Neuron (in vitro differentiated cells): ENCODE measurements at regions not wholly inside any gene's neighbourhood (a gene's known extent, or its start where the extent isn't known, plus 50 kb on each side); places are given as distances from the start of the nearest gene placed in this dataset.

Experiments
- H2AFZ ChIP-seq: one replicate; pipeline ENCODE4 v1.6.1; 2013; ENCODE audit warnings: low read depth, mild to moderate bottlenecking, inconsistent platforms, low read length, moderate library complexity
- H3K27me3 ChIP-seq: one replicate; pipeline ENCODE4 v1.6.1; 2013; ENCODE audit warnings: low read length; ENCODE audit not compliant: insufficient read depth
- H3K36me3 ChIP-seq: one replicate; pipeline ENCODE4 v1.6.1; 2013; ENCODE audit warnings: low read length; ENCODE audit not compliant: insufficient read depth
- H3K4me1 ChIP-seq: one replicate; pipeline ENCODE4 v1.6.1; 2013; ENCODE audit warnings: low read length; ENCODE audit not compliant: insufficient read depth
- H3K4me3 ChIP-seq: 2 replicates; pipeline ENCODE4 v1.5.1; 2013; ENCODE audit warnings: mild to moderate bottlenecking, low read length, moderate library complexity
- H3K9me3 ChIP-seq: one replicate; pipeline ENCODE4 v1.6.1; 2013; ENCODE audit warnings: low read length

GRCh38 chr15:70447928-70448698 lies 315.2 kb downstream of the UACA start:
- peaks cover 23% of the 10 kb centered on the region for H3K27me3 ChIP-seq
- no peak overlapping the region for H3K4me3 ChIP-seq
- H3K36me3 ChIP-seq, result no peaks in the 10 kb centered on the region
- H2AFZ ChIP-seq, result no peak overlapping the region
- H3K4me1 ChIP-seq, result no peaks in the 10 kb centered on the region
- H3K9me3 ChIP-seq, result no peaks in the 10 kb centered on the region

DNA sequence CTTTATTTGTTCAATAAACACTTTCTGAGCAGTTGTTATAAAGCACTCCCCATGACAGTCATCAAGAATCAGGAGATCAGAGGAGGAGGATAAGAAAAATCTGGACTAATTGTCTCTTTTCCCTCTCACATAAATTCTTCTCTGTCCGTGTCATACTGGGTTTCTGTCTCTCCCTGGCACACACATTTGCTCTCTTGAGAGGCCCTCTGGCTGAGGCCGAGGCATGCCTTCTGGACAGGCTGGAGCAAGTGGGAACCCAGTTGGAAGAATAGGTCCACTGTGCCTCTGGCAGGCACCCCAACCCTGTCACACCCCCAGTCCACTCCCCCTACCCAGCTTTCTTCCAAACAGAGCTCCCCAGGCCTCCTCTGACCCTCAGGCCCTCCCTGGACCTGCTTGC lies 315.8 kb downstream of the UACA start:
- H3K36me3 ChIP-seq, result no peaks in the 10 kb centered on the region
- H3K4me1 ChIP-seq, result no peaks in the 10 kb centered on the region
- no peak overlapping the region for H3K4me3 ChIP-seq
- no peak overlapping the region for H2AFZ ChIP-seq
- H3K9me3 ChIP-seq, result no peaks in the 10 kb centered on the region
- H3K27me3 ChIP-seq, result peaks cover 26% of the 10 kb centered on the region

DNA sequence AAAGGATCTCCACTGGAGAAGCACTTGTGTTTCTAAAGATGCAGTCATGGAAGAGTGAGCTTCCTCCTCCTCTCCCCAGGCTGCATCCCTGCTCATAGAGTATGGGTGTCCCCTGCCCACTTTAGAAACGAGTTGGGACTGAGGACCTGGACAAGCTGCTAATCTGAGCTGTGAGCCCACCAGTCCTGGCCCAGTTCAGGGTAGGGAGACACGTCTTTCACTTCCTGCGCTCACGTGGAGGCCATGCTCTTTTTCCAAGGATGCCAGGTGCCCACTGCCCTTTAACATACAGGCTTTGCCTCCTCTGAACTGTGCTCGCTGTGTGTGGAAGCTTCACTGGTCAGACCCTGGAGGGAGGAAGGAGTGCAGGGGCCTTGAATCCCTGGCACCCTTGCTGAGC lies 316.3 kb downstream of the UACA start:
- Histone ChIP-seq H3K27me3 (peaks cover 27% of the 10 kb centered on the region), H3K4me3 (no peak overlapping the region), H2AFZ (no peak overlapping the region), H3K4me1 (no peaks in the 10 kb centered on the region), H3K9me3 (no peaks in the 10 kb centered on the region), H3K36me3 (no peaks in the 10 kb centered on the region)

DNA sequence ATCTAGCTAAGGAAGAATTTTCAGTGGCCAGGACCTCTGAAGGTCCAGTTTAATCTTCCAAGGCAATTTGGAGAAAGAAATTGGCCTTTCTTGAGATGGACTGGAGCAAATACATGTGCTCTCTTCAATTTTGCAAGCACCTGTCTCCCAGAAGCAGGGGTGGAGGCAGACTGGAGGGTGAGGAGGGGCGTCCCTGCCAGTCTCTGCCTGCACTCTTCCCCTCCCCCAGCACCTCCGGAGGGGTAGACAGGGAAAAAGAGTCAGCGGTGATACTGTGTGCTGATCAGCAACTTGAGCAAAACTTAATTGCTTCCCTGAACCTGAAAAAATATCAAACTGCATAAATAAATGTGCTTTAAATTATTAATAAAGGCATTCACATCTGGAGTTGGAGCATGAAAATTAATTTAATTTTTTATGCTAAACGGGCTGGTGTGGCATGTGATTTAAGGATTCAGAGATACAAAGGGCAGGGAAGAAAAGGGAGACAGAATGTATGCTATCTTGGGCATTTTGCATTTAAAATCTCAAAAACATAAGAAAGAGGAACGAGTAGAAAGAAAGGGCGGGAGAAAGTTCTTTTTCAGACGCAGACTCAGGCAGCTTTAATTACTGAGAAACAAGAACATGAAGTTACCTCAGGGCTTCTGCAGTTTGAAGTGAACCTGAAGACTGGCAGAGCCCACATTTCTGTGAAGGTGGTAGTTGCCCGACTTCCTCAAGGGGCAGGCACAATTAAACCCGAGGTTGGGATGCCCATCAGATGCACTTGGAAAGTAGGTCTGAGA lies 319.7 kb downstream of the UACA start:
- no peaks in the 10 kb centered on the region for H3K9me3 ChIP-seq
- H2AFZ ChIP-seq, result no peak overlapping the region
- peaks cover 23% of the 10 kb centered on the region for H3K27me3 ChIP-seq
- H3K4me3 ChIP-seq, result no peak overlapping the region
- no peaks in the 10 kb centered on the region for H3K4me1 ChIP-seq
- no peaks in the 10 kb centered on the region for H3K36me3 ChIP-seq

DNA sequence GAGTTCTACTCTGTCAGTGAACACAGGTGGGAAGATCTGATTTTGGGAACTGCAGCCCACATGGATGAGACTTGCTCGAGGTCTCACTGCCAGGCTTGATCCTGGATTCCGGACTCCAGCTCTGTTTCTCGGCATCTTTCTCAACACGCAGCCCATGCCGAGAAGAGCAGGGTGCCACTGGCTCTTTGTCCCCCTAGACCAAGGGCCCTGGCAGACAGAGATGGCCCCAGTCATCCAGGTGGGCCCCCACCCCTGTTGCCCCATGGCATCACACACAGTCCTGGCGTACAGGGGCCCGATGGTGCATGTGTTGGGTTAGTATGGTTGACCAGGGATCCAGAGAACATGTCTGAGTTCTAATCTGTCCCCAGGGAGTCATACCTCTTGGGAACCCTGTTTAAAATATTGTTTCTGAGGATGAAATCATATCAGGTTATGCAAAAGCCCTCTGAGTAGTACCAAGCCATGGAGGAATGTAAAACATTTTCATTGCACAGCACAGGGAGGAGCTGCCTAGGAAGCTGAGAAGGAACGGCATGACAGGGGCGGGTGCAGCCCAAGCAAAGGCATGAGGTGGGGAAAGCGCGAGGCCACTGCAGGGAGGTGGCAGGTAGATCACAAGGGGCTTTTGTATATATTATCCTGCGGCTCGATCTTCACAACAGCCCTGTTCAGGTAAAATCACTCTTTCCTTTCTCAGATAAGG lies 320.6 kb downstream of the UACA start:
- H3K36me3 ChIP-seq, result no peaks in the 10 kb centered on the region
- H3K9me3 ChIP-seq, result no peaks in the 10 kb centered on the region
- H3K4me3 ChIP-seq, result no peak overlapping the region
- H2AFZ ChIP-seq, result no peak overlapping the region
- peaks cover 23% of the 10 kb centered on the region for H3K27me3 ChIP-seq
- no peaks in the 10 kb centered on the region for H3K4me1 ChIP-seq

- Histone ChIP-seq H3K36me3 (no peaks in the 10 kb centered on the region), H3K9me3 (no peaks in the 10 kb centered on the region), H2AFZ (no peak overlapping the region), H3K27me3 (peaks cover 23% of the 10 kb centered on the region), H3K4me1 (no peaks in the 10 kb centered on the region), H3K4me3 (no peak overlapping the region)
Measured at GRCh38 chr15:70442211-70442610, 321.1 kb downstream of the UACA start.

- H3K9me3 ChIP-seq, result no peaks in the 10 kb centered on the region
- H3K27me3 ChIP-seq, result peaks cover 19% of the 10 kb centered on the region
- H3K4me1 ChIP-seq, result no peaks in the 10 kb centered on the region
- H2AFZ ChIP-seq, result no peak overlapping the region
- no peaks in the 10 kb centered on the region for H3K36me3 ChIP-seq
- no peak overlapping the region for H3K4me3 ChIP-seq
Measured at GRCh38 chr15:70440416-70441138, 322.8 kb downstream of the UACA start.

GRCh38 chr15:70439880-70440279 lies 323.5 kb downstream of the UACA start:
- no peaks in the 10 kb centered on the region for H3K36me3 ChIP-seq
- no peak overlapping the region for H3K4me3 ChIP-seq
- H3K4me1 ChIP-seq, result no peaks in the 10 kb centered on the region
- H3K27me3 ChIP-seq, result peaks cover 14% of the 10 kb centered on the region
- H3K9me3 ChIP-seq, result no peaks in the 10 kb centered on the region
- H2AFZ ChIP-seq, result no peak overlapping the region

DNA sequence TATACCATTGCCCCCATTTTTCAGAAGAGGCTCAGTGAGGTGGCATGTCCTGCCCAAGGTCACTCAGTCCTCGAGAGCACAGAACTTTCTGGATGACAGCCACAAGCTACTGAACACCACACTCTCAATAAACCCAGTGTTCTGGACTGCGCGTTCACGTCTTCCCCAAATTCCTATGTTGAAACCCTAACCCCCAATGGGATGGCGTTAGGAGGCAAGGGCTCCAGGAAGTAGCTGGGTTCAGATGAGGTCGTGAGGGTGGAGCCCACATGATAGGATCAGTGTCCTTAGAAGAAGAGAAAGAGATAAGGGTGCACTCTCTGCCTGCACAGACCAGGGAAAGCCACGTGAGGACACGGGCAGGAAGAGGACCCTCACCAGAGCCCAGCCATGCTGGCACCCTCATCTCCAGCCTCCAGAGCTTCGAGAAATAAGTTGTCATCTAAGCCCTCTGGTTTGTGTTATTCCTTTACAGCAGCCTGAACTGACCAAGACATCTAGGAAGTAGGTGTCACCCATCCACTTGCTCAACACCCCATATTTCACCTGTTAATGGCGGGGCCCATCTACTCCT lies 324.0 kb downstream of the UACA start:
- H2AFZ ChIP-seq, result no peak overlapping the region
- H3K4me1 ChIP-seq, result no peaks in the 10 kb centered on the region
- peaks cover 14% of the 10 kb centered on the region for H3K27me3 ChIP-seq
- no peak overlapping the region for H3K4me3 ChIP-seq
- H3K9me3 ChIP-seq, result no peaks in the 10 kb centered on the region
- no peaks in the 10 kb centered on the region for H3K36me3 ChIP-seq

- H3K27me3 ChIP-seq, result peaks cover 9% of the 10 kb centered on the region
- no peak overlapping the region for H2AFZ ChIP-seq
- H3K36me3 ChIP-seq, result no peaks in the 10 kb centered on the region
- H3K4me3 ChIP-seq, result no peak overlapping the region
- no peaks in the 10 kb centered on the region for H3K9me3 ChIP-seq
- no peaks in the 10 kb centered on the region for H3K4me1 ChIP-seq
Measured at GRCh38 chr15:70438776-70439175, 324.6 kb downstream of the UACA start.

GRCh38 chr15:70437882-70438451 lies 325.4 kb downstream of the UACA start:
- Histone ChIP-seq H3K4me3 (no peak overlapping the region), H3K4me1 (no peaks in the 10 kb centered on the region), H3K27me3 (peaks cover 6% of the 10 kb centered on the region), H3K9me3 (no peaks in the 10 kb centered on the region), H3K36me3 (no peaks in the 10 kb centered on the region), H2AFZ (no peak overlapping the region)

DNA sequence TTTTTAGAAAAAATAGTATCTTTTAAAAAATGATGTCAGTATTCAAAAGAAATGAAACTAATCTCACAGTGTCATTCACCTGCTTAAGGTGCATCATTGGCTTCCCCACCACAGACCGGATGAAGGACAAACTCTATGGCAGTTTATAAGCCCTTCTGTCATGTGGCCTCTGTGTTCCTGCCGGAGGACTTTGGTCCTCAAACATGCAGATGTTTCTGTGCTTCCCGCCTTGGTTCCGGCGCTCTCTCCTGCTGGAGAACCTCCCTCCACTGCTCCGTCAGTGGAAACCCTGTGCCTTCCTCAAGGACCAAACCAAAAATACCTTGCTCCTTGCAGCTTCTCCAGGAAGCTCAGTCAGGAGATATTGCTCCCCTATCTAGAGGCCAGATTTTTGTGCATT lies 326.3 kb downstream of the UACA start:
- Histone ChIP-seq H3K36me3 (no peaks in the 10 kb centered on the region), H3K4me1 (no peaks in the 10 kb centered on the region), H3K4me3 (no peak overlapping the region), H3K27me3 (no peaks in the 10 kb centered on the region), H2AFZ (no peak overlapping the region), H3K9me3 (no peaks in the 10 kb centered on the region)
